NCI-H187 (cell line): ENCODE measurements at regions not wholly inside any gene's neighbourhood (a gene's known extent, or its start where the extent isn't known, plus 50 kb on each side); places are given as distances from the start of the nearest gene placed in this dataset.
"Not testable (repeated sequence)": the region's sequence is repeated elsewhere in the genome, so short reads cannot be mapped to it uniquely, and the experiment has no call there.

ENCODE experiments used
- DNase-seq, 2 experiments: peaks; one replicate each; lab custom pipeline; 2025; lab: John Stamatoyannopoulos, UW

DNA sequence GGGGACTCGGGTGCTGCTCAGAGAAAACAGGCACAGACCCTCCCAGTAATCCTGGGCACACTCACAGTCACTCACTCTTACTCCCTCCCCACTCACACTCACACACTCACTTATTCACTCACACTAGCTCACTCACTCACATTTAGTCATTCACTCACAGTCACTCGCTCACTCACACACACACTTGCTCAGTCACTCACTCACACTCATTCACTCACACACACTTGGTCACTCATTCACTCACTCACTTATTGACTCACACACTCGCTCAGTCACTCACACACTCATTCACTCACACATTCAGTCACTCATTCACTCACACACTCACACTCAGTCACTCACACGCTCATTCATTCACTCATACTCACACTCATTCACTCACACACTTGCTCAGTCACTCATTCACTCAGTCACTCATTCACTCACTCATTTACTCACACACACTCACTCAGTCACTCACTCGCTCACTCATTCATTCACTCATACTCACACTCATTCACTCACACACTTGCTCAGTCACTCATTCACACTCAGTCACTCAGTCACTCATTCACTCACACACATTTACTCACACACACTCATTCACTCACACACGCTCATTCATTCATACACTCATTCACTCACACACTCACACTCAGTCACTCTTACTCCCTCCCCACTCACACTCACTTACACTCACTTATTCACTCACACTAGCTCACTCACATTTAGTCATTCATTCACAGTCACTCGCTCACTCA lies 164.2 kb upstream of the C1orf174 start:
- DNase-seq, result no peak

DNA sequence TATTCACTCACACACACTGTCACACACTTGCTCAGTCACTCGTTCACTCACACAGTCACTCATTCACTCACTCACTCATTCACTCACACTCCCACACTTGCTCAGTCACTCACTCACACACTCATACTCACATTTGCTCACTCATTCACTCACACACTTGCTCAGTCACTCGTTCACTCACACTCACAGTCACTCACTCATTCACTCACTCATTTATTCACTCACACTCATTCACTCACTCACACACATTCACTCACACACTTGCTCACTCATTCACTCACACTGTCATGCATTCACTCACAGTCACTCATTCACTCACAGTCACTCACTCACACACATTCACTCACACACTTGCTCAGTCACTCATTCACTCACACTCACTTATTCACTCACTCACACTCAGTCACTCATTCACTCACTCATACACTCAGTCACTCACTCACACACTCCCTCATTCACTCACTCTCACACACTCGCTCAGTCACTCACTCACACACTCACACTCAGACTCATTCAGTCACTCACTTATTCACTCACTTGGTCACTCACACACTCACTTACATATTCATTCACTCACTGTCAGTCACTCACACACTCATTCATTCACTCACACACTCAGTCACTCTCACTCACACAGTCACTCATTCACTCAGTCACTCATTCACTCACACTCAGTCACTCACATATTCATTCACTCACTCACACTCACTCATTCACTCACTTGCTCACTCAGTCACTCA lies 167.0 kb upstream of the C1orf174 start:
- DNase-seq, result no peak

DNA sequence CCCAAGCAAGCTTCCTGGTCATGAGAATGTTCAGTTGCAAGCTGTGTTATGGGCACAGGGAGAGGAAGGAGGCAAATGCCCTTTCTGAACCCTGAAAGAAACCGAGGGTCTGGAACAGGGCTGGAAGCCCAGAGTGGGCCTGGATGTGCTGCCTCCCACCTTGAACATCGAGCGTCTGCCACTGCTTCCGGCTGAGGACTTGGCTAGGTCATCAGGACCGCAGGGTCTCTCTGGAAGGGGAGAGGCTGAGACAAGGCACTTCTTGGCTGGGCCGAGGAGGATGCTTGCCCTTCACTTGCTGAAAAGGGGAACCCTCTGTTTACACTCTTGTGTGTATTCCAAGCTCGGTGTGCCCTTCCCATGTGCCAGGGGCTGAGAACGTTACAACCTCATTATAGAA lies 168.0 kb upstream of the C1orf174 start:
- DNase-seq, result no peak

DNA sequence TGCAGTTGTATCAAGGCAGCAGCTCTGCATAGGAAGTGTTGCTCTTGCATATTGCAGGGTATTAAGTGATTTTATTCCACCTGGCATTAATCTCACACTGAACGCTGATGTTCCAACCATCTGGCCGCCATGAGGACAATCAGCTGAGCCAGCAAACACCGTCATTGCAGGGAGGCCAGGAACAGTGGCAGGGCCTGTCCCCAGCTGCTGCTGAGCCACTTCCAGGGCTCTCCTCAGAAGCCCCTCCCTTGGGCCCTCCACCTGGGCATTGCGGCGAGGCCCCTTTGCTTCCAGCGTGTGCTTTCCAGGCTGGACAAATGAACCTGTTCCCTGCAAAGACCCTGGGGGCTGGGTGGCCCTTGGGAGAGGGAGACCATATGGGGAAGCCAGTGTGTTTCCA lies 171.6 kb upstream of the C1orf174 start:
- no peak for DNase-seq

DNA sequence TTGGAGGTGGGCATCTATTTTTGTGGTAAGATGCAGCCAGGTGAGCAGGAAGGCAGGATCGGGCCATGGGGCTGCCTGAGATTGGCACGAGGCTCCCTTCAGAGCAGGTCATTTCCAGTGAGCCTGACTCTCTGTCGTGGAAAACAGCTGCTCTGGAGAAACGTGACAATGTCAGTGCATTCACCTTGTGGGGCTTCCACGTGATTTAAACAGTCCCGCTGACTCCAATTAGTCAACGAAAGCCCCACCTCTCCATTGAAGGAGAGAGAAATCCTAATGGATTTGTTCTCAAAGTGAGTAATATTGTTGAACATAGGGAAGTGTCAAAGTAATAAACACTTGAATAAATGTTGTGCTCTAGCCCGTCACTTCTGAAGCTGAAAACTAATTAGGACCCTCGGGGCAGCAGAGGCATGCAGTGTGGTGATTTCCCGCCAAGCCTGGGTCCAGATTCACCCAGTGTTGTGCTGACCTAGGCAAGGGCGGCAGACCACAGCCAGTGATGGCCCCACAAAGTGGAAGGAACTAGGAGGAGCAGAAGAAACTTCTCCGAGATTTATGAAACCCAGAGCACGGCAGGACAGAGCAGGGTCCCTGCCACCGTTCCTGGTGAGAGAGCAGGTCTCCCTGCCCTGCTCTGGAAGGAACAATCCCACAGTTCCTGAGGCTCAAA lies 172.5 kb upstream of the C1orf174 start:
- no peak for DNase-seq

DNA sequence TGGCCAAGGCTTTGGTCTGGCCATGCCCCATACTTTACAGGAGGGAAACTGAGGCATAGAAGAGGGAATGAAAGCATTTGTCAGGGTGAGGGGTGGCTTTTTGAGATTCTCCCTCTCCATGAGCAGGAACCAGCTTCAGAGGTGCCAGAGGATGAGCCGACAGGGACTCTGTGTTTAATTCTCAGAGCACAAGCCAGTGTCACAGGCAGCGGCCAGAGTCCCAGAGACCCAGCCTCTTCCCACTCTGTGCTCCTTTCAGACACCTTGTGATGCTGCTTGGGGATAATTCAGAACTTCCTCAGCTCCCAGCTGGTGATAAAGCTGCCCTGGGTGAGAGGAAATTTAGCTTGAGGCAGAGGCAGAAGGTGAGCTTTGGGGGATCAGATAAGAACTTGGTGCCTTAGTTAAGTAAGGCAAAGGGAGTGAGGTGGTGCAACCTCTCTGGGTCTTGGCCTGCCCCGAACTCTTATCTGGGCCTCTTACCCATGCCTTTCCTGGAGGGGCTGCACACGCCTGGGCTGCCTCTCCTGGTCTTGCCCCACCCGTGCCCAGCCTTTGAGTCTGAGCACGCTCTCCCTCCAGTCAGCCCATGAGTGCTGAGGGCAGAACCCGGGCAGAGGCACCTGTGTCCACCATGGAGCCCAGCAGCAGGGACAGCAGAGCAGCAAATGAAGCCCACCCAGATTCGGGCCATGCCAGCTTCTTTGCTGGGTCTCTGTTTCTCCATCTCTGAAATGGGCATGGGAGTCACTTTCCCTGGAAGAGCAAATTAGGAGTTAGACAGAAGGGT lies 175.6 kb upstream of the C1orf174 start:
- DNase-seq, result no peak

DNA sequence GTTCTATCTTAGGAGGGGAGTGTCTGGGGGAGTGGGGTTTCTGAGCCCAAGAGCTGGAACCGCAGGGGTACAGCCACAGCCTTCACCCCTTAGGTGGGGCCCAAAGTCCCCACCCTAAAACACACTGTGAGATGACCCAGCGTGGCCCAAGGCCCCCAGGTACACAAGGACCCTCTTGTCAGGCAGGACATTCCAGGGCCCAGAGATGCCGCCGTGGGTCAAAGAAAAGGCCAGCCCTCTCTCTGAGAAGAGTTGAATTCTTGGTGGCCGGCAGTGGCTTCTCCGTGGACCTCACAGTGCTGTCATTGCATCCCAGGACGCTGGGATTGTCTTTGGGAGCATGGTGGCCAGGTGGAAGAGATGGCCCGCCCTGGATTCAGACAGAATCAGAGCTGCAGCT lies 176.3 kb upstream of the C1orf174 start:
- no peak for DNase-seq

DNA sequence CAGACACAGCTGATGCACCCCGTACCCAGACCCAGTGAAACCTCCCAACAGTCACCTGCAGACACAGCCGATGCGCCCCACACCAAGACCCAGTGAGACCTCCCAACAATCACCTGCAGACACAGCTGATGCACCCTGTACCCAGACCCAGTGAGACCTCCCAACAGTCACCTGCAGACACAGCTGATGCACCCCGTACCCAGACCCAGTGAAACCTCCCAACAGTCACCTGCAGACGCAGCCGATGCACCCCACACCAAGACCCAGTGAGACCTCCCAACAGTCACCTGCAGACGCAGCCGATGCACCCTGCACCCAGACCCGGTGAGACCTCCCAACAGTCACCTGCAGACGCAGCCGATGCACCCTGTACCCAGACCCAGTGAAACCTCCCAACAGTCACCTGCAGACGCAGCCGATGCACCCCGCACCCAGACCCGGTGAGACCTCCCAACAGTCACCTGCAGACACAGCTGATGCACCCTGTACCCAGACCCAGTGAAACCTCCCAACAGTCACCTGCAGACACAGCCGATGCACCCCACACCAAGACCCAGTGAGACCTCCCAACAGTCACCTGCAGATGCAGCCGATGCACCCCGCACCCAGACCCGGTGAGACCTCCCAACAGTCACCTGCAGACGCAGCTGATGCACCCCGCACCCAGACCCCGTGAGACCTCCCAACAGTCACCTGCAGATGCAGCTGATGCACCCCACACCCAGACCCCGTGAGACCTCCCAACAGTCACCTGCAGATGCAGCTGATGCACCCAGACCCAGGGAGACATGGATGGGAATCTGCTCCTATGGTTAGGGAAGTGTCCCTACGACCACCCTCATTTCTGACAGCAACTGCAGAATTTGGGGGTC lies 178.3 kb upstream of the C1orf174 start:
- DNase-seq, result not testable (repeated sequence)

DNA sequence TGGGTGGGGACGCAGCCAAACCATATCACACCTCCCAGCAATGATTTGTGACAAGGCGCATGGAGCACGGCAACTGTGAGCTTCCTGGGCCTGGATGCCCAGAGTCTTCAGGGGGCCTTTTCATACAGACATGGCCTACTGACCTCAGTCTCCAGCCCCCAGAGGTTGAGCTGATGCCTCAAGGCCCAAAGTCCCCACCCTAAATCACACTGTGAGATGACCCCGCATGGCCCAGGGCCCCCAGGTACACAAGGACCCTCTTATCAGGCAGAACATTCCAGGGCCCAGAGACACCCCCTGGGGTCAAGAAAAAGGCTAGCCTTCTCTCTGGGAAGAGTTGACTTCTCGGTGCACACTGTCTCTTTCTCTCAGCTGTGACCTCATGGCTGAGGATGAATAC lies 179.7 kb upstream of the C1orf174 start:
- no peak for DNase-seq

DNA sequence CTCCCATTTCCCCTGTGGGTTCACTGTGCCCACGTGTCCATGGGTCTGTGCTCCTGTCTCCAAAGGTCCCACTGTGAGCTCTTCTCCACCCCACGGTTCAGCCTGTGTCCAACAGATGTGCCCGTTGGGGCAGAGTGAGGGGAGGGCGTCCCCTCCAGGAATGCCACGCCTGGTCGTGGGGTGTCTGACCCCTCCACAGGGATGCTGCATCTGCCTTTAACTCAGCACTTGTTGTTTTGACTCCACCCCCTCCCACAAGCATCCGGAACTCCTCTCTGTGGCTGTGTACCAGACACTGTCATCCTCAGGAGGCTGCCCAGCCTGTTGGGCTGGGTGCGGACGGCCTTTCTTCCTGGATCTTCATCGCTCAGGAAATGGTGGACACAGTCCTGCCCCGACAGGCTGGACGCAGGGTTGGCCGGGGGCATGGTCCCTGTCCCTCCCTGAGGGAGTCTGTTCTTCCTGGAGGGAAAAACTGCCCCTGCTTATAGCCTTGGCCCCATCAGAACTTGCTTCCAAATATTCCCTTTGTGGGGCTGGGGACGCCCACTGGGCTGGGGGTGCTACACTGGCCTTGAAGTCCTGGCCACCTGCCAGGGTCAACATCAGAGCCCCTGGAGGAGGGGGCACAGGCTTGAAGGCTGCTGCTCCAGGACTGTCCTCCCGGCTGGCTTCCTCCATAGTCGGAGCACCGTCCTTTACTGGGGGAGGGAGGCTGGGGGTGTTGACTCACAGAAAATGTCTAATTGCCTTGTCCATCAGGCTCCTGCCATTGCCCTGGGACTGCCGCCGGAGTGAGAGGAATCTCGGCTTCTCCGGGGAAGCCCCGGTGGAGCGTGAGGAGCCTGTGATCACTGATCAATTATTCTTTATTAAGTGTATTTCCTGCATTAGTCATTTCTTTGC lies 182.0 kb upstream of the C1orf174 start:
- no peak for DNase-seq

DNA sequence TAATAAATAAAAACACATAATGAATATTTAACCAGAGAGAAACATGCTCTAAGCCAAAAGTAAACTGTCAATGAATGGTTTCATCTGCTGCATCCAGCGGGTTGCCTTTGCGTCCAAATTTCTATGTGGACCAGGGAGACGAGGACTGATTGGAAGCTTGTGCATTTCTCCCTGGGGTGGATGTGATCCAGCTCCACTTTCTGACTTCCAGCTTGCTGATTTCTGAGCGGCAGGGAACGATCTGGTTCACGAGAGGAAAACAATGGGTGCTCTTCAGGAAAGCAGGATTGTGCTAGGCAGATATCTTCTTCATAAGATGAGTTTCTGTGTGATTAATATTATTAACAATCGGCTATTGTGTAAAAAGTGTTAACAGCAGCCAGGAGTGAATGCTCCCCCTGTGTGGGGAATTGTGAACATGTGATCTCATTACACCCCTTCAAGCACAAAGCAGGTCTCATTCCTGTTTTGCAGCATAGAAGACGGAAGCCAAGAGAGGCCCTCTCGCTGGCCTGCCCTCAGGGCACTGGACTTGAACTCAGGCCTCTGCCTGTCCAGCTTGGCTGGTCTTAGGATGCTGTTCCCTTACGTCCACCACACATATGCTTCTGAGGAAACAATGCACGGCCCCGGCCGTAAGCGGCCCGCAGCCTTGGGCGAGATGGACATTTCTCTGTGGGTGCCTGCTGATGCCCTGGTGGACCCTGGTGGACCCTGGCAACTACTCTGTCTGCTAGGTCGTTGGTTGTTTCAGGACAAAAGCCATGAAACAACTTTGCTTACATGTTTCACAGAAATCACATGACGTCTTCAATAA lies 183.4 kb upstream of the C1orf174 start:
- DNase-seq, result no peak

DNA sequence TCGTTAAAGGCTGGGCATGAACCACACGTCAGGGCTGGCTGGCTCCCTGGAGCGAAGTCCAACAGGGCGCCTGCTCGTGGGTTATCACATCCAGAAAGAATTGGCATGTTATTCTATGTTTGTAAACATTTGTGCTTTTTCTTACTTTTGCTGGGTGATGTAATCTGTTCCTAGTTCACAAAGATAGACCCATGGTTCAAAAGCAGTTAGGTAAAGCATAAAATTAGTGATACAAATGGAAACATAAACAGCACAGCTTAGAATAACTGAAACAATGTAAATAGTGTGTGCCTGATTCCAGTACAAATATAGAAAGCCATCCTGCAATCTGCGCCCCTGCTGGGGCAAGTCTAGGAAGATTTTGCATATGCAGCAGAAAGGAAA lies 184.0 kb upstream of the C1orf174 start:
- no peak for DNase-seq

DNA sequence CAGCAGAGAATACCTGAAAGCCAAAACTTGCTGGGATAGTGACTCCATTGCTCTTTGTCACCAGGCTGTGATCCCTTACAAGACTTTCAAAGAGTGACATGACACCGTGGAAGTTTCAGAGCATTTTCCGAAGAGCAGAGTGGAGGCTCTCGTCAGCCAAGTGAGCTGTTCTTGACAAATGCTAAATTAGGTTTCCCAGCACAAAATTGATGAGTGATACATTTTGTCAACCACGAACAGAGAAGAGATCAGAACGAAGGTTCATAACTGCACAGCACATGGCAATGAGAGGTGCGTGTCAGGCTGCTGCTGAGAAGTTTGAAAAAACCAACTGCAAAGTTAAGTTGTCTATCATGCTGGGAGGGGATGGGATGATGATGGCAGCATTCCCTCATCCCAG lies 184.4 kb upstream of the C1orf174 start:
- no peak for DNase-seq

DNA sequence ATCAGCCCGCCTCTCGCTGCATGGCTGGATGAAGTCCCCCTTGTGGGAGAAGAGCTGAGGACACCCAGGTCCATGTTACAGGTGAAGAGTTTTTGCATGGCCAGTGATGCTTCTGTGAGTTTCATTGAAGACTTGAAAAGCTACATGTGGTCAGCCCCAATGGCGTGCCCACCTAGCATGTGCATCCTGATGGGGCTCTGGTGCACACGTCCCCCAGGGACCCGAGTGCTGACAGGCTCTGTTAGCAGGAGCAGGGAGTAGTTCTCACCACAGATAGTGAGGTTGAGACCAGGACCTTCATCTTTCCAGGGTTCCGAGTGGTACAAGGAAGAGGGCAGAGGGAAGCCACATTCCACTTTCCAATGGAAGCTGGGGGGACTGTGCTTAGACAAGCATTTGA lies 184.8 kb upstream of the C1orf174 start:
- no peak for DNase-seq

DNA sequence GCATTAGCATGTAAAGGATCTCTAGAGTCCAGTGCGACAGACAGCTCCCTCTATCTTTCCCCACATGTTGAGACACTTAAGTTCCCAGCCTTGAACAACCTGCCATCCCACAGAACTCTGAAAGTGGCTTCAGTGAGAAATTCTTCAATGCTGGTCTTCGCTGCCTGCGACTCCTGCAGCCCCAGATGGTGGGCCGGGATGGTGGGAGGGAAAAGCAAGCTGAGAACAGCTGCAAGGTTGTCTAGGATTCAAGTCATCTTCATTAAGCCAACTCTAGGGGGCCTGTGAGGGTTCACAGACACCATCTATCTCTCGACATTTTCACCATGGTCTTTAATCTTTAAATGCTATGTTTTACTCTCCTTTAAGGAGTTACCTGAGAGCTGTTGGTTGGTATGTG lies 185.5 kb upstream of the C1orf174 start:
- DNase-seq, result no peak

DNA sequence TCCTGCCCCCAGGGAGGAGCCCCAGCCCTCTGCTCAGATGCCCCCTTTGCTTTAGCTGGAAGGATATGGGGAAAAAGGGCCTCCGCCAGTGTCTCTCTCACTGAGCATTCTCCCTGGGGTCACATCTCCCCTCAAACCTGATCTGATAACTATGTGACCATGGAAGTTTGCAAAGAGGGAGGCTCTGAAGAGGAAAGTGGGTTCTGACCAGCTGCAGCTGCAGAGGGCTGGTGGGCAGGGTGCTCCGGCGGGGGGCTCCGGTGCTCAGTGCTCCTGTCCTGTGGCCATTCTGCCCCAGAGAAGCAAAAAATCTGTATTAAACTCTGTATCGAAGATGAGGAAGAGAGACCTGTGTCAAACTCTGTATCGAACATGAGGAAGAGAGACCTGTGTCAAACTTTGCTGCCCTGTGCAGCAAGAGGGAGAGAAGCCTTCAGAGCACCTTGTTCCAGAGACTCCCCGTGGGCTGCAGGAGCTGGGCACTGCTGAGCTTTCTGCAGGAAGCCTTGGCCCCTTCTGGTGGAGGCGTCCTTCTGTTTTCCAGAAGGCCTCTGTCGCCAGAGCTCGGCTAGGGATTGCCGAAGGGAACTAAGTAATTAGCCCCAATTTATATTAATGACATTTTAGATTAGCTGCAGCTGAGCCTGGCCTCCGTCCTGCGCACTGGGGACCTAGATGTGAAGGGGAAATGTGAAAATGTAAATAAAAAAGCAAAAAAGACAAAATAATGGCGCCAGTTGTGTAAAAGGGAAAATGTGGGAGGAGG lies 186.2 kb upstream of the C1orf174 start:
- DNase-seq, result no peak

DNA sequence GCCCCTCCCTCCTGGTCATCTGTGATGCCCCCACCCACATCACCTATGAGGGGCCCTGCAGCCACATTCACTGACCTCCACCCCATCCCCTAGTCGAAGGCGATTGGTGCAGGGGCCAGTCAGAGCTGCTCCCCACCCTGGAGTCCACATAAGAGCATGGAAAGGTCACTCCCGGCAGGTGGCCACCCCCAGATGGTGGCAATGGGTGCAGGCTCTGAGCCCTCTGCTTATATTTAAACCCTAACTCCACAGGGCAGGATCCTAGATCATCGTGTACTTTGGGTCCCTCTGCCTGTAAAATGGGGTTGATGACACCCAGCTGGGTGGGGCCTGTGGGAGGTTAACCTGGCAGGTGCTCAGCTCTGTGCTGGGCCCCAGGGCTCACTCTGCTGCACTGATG lies 186.8 kb upstream of the C1orf174 start:
- DNase-seq, result no peak

DNA sequence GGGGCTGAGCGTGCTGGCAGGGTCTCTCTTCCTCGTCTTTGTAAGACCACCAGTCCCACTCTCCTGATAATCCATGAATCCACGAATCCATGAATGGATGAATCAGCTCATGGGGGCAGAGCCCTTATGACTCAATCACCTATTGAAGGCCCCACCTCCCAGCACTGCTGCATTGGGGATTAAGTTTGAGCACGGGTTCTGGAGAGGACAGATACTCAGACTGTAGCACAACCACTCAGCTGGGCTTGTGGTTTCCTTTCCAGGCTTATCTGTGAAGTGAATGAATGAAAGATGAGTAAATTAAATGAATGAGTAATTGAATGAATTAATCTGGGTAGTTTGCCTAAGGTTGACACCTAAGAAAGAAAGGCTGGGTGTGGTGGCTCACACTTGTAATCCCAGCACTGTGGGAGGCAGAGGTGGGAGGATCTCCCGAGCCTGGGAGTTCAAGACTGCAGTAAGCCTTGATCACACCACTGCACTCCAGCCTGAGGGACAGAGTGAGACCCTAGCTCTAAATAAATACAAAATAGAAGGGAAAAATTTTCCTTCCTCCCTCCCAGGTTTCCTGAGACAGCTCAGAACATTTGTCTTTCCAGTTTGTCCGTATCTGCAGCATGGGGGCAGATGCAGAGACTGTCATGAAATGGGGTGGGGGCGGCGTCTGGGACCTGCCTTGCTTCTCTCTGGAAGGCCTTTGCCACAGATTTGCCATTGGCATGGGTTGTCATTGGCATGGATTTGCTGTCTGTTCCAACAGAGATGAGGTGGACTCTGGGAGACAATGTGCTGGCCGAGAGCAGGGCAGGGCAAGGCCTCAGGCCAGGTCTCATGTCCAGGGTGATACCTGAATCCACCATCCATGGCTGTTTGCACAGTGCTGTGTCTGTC lies 187.7 kb upstream of the C1orf174 start:
- DNase-seq, result no peak
